ENCODE measurements at regions not wholly inside any gene's neighbourhood (a gene's known extent, or its start where the extent isn't known, plus 50 kb on each side); places are given as distances from the start of the nearest gene placed in this dataset.

- Histone ChIP-seq H3K79me1 (ENCODE audit: insufficient read depth, low read depth, low read length, poor library complexity, severe bottlenecking) (no peaks in the 10 kb centered on the region), H3K4me1 (ENCODE audit: insufficient read depth, low read length) (no peaks in the 10 kb centered on the region; the same call in 1 of the 2 replicates), H3K4ac (ENCODE audit: low read depth, low read length) (no peak overlapping the region), H2AFZ (ENCODE audit: low read length) (no peak overlapping the region), H3K56ac (ENCODE audit: insufficient read length, low read depth, low read length) (no peak overlapping the region), H4K20me1 (ENCODE audit: control insufficient read depth, insufficient read depth, insufficient read length) (no peaks in the 10 kb centered on the region), H2BK12ac (ENCODE audit: insufficient read length, low read depth, low read length) (no peak overlapping the region), H4K91ac (ENCODE audit: insufficient read length, low read depth, low read length) (no peak overlapping the region), H3K27ac (ENCODE audit: insufficient read length, low read depth, low read length) (no peak overlapping the region), H3K23ac (ENCODE audit: insufficient read length, low read depth, low read length) (no peak overlapping the region), H3K18ac (ENCODE audit: insufficient read length, low read depth, low read length) (no peak overlapping the region), H2BK15ac (ENCODE audit: low read depth, low read length) (no peak overlapping the region), H4K5ac (ENCODE audit: insufficient read length, low read depth, low read length) (no peak overlapping the region), H3K9ac (ENCODE audit: extremely low read depth, insufficient read length, low read length) (no peak overlapping the region), H2BK20ac (ENCODE audit: low read depth, low read length, poor library complexity, severe bottlenecking) (no peak overlapping the region), H4K8ac (replicated peaks; ENCODE audit: insufficient read length, low read depth, low read length) (no peak overlapping the region), H3K23me2 (ENCODE audit: insufficient read length, low read depth, low read length, poor library complexity, severe bottlenecking) (no peaks in the 10 kb centered on the region), H3K14ac (ENCODE audit: insufficient read depth, low read length) (no peak overlapping the region), H2AK5ac (ENCODE audit: insufficient read length, low read length) (no peak overlapping the region), H2BK120ac (ENCODE audit: low read depth, low read length, poor library complexity, severe bottlenecking) (no peak overlapping the region), H3K9me3 (ENCODE audit: control insufficient read depth, low read depth, low read length) (no peaks in the 10 kb centered on the region), H2BK5ac (ENCODE audit: insufficient read length, low read length) (no peak overlapping the region), H3T11ph (ENCODE audit: low read length) (no peak overlapping the region), H3K27me3 (ENCODE audit: insufficient read depth, low read length) (no peaks in the 10 kb centered on the region), H3K4me2 (ENCODE audit: insufficient read depth, insufficient read length, low read length) (no peak overlapping the region), H3K79me2 (ENCODE audit: insufficient read depth, low read length) (no peaks in the 10 kb centered on the region)
- Mint-ChIP-seq H3K4me3 (no peak overlapping the region), H3K4me1 (peaks cover 4 to 7% of the 10 kb centered on the region in 2 experiments; a peak in 3 of 4 replicates), H3K9me3 (no peaks in the 10 kb centered on the region), H3K27ac (peak overlapping the region in 1 of 3 experiments; percentile 69; a peak in 1 of 7 replicates), H3K27me3 (ENCODE audit: low read depth) (no peaks in the 10 kb centered on the region; the same call in 1 of the 2 replicates), H3K36me3 (ENCODE audit: insufficient read depth in 1 of 3, low read depth in 3 of 3) (no peaks in the 10 kb centered on the region)
- TF ChIP-seq, protein P1, sequence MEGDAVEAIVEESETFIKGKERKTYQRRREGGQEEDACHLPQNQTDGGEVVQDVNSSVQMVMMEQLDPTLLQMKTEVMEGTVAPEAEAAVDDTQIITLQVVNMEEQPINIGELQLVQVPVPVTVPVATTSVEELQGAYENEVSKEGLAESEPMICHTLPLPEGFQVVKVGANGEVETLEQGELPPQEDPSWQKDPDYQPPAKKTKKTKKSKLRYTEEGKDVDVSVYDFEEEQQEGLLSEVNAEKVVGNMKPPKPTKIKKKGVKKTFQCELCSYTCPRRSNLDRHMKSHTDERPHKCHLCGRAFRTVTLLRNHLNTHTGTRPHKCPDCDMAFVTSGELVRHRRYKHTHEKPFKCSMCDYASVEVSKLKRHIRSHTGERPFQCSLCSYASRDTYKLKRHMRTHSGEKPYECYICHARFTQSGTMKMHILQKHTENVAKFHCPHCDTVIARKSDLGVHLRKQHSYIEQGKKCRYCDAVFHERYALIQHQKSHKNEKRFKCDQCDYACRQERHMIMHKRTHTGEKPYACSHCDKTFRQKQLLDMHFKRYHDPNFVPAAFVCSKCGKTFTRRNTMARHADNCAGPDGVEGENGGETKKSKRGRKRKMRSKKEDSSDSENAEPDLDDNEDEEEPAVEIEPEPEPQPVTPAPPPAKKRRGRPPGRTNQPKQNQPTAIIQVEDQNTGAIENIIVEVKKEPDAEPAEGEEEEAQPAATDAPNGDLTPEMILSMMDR (conservative IDR thresholded peaks at IDR 0.05): no peak
- no peak for DNase-seq
- no CpG with 5 or more reads among the region's 3 CpGs for WGBS (ENCODE audit: extremely low coverage, insufficient read length, low lambda C conversion rate)
Measured at GRCh38 chr2:12817870-12818269, 101.1 kb downstream of the TRIB2 start.
